T1000 (cell line): ENCODE measurements at regions not wholly inside any gene's neighbourhood (a gene's known extent, or its start where the extent isn't known, plus 50 kb on each side); places are given as distances from the start of the nearest gene placed in this dataset.

Experiments
- DNase-seq: peaks from one replicate; lab custom pipeline; 2025; ENCODE audit warnings: mixed read lengths; lab: John Stamatoyannopoulos, UW

- no peak for DNase-seq
Observed at GRCh38 chr12:67797185-67797741, 148.7 kb downstream of the DYRK2 start.

- no peak for DNase-seq
Observed at GRCh38 chr12:67797753-67798152, 149.2 kb downstream of the DYRK2 start.

GRCh38 chr12:67798768-67799167, 150.2 kb downstream of the DYRK2 start:
- DNase-seq: no peak

GRCh38 chr12:67802731-67803130, 154.2 kb downstream of the DYRK2 start:
- DNase-seq: no peak

- no peak for DNase-seq
Observed at GRCh38 chr12:67803278-67803993, 154.9 kb downstream of the DYRK2 start.

- no peak for DNase-seq
Observed at GRCh38 chr12:67804168-67804567, 155.6 kb downstream of the DYRK2 start.

- no peak for DNase-seq
Observed at GRCh38 chr12:67807814-67808213, 159.3 kb downstream of the DYRK2 start.

- DNase-seq: no peak
Observed at GRCh38 chr12:67810166-67810565, 161.6 kb downstream of the DYRK2 start.

- DNase-seq: peak; percentile 33
Observed at GRCh38 chr12:67811437-67812361, 163.2 kb downstream of the DYRK2 start.

GRCh38 chr12:67813456-67813904, 164.9 kb downstream of the DYRK2 start:
- DNase-seq: no peak

GRCh38 chr12:67816269-67816668, 167.7 kb downstream of the DYRK2 start:
- no peak for DNase-seq

GRCh38 chr12:67818459-67818903, 169.9 kb downstream of the DYRK2 start:
- DNase-seq: no peak

GRCh38 chr12:67819902-67820301, 169.3 kb upstream of the IFNG-AS1 start:
- DNase-seq: no peak

GRCh38 chr12:67820694-67821093, 168.6 kb upstream of the IFNG-AS1 start:
- DNase-seq: no peak

GRCh38 chr12:67822826-67823225, 166.4 kb upstream of the IFNG-AS1 start:
- DNase-seq: no peak

GRCh38 chr12:67826148-67826547, 163.1 kb upstream of the IFNG-AS1 start:
- no peak for DNase-seq

GRCh38 chr12:67826946-67827720, 162.1 kb upstream of the IFNG-AS1 start:
- DNase-seq: no peak

GRCh38 chr12:67827820-67828383, 161.3 kb upstream of the IFNG-AS1 start:
- peak; percentile 58 for DNase-seq

- DNase-seq: no peak
Observed at GRCh38 chr12:67829896-67830295, 159.4 kb upstream of the IFNG-AS1 start.

- DNase-seq: no peak
Observed at GRCh38 chr12:67832155-67832554, 157.1 kb upstream of the IFNG-AS1 start.

- DNase-seq: no peak
Observed at GRCh38 chr12:67833602-67834001, 155.6 kb upstream of the IFNG-AS1 start.
